Activated naive CD8-positive, alpha-beta T cell (primary cell): ENCODE measurements at regions not wholly inside any gene's neighbourhood (a gene's known extent, or its start where the extent isn't known, plus 50 kb on each side); places are given as distances from the start of the nearest gene placed in this dataset.

Experiments used
- H3K27ac Mint-ChIP-seq: one replicate; pipeline ENCODE4 v1.8.0; 2021; ENCODE audit warnings: mixed read lengths
- H3K27me3 Mint-ChIP-seq: one replicate; pipeline ENCODE4 v1.8.0; 2021; ENCODE audit warnings: mixed read lengths
- H3K36me3 Mint-ChIP-seq: one replicate; pipeline ENCODE4 v1.8.0; 2021; ENCODE audit warnings: mixed read lengths
- H3K4me1 Mint-ChIP-seq: one replicate; pipeline ENCODE4 v1.8.0; 2021; ENCODE audit warnings: low read depth, mixed read lengths
- H3K4me3 Mint-ChIP-seq: one replicate; pipeline ENCODE4 v1.8.0; 2021; ENCODE audit warnings: mild to moderate bottlenecking, mixed read lengths
- H3K9me3 Mint-ChIP-seq: one replicate; pipeline ENCODE4 v1.8.0; 2021; ENCODE audit warnings: low read depth, mixed read lengths

DNA sequence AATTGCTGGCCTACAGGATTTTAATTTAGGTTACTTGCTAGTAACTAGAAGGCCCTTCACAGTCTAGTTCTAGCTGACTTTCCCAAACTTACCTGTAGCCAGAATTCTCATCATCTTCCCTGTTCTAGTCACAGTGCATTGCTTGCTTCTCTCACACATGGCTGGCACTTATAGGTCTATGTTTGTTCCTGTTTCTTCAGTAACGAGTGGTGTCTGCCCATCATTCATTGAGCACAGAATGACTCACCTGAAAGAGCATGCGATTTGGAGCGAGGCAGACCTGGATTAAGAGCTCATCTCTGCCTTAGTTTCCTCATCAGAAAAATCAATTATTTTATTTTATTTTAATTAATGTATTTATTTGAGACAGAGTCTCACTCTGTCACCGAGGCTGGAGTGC is 201.7 kb upstream of the ANK2 start:
- Mint-ChIP-seq H3K27me3 (peaks cover 5% of the 10 kb centered on the region), H3K4me3 (no peak overlapping the region), H3K27ac (no peak overlapping the region), H3K4me1 (no peaks in the 10 kb centered on the region), H3K9me3 (no peaks in the 10 kb centered on the region), H3K36me3 (no peaks in the 10 kb centered on the region)

GRCh38 chr4:112848911-112849310 is 200.5 kb upstream of the ANK2 start:
- no peak overlapping the region for H3K27ac Mint-ChIP-seq
- no peaks in the 10 kb centered on the region for H3K4me1 Mint-ChIP-seq
- H3K27me3 Mint-ChIP-seq, result peaks cover 5% of the 10 kb centered on the region
- no peaks in the 10 kb centered on the region for H3K36me3 Mint-ChIP-seq
- no peaks in the 10 kb centered on the region for H3K9me3 Mint-ChIP-seq
- H3K4me3 Mint-ChIP-seq, result no peak overlapping the region

DNA sequence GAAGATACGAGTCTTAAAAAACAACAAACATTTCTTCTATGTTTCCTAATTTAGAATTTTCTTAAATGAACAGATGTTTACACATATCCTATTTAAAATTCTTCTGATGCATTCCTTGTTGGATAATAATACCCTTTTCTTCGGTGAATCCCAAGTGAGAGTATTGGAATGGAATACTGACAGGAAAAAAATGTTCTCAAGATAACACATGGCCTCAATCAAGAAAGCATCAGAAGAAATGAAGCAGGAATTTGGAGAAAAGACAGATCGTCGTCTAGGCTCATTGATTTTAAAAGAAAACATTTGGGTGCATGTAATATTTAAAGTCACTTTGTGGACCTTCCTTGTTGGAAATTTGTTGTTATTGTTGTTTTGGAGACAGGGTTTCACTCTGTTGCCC is 196.9 kb upstream of the ANK2 start:
- no peaks in the 10 kb centered on the region for H3K4me1 Mint-ChIP-seq
- H3K27ac Mint-ChIP-seq, result no peak overlapping the region
- H3K27me3 Mint-ChIP-seq, result peaks cover 4% of the 10 kb centered on the region
- H3K9me3 Mint-ChIP-seq, result no peaks in the 10 kb centered on the region
- no peaks in the 10 kb centered on the region for H3K36me3 Mint-ChIP-seq
- no peak overlapping the region for H3K4me3 Mint-ChIP-seq

GRCh38 chr4:112853662-112854256 is 195.7 kb upstream of the ANK2 start:
- Mint-ChIP-seq H3K4me3 (no peak overlapping the region), H3K4me1 (no peaks in the 10 kb centered on the region), H3K27me3 (peaks cover 4% of the 10 kb centered on the region), H3K9me3 (no peaks in the 10 kb centered on the region), H3K27ac (no peak overlapping the region), H3K36me3 (no peaks in the 10 kb centered on the region)

DNA sequence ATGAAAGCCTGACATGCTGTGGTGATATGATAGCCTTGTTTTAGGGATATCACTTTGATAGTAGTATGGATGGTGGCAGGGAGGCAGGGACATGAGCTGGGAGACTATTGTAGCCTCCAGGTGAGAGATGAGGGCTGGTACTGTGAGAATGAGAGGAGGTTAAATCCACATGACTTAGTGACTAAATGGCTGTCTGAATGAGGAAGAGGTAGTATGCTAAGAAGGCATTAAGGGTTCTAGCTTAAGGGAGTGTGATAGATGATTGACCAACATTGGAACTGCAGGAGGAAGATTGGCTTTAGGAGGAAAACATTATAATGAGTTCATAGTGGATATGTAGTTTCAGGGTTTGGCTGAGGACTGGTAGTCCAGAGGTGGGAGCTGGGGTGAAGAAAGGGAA is 195.0 kb upstream of the ANK2 start:
- H3K4me3 Mint-ChIP-seq, result no peak overlapping the region
- H3K4me1 Mint-ChIP-seq, result no peaks in the 10 kb centered on the region
- H3K36me3 Mint-ChIP-seq, result no peaks in the 10 kb centered on the region
- H3K27ac Mint-ChIP-seq, result no peak overlapping the region
- peaks cover 4% of the 10 kb centered on the region for H3K27me3 Mint-ChIP-seq
- H3K9me3 Mint-ChIP-seq, result no peaks in the 10 kb centered on the region

- no peaks in the 10 kb centered on the region for H3K9me3 Mint-ChIP-seq
- no peaks in the 10 kb centered on the region for H3K36me3 Mint-ChIP-seq
- H3K27me3 Mint-ChIP-seq, result peaks cover 8% of the 10 kb centered on the region
- no peak overlapping the region for H3K4me3 Mint-ChIP-seq
- H3K4me1 Mint-ChIP-seq, result no peaks in the 10 kb centered on the region
- H3K27ac Mint-ChIP-seq, result no peak overlapping the region
Observed at GRCh38 chr4:112855058-112855457, 194.4 kb upstream of the ANK2 start.

GRCh38 chr4:112857461-112857860 is 192.0 kb upstream of the ANK2 start:
- no peaks in the 10 kb centered on the region for H3K36me3 Mint-ChIP-seq
- no peak overlapping the region for H3K27ac Mint-ChIP-seq
- H3K4me1 Mint-ChIP-seq, result no peaks in the 10 kb centered on the region
- no peak overlapping the region for H3K4me3 Mint-ChIP-seq
- H3K27me3 Mint-ChIP-seq, result peaks cover 6% of the 10 kb centered on the region
- no peaks in the 10 kb centered on the region for H3K9me3 Mint-ChIP-seq

DNA sequence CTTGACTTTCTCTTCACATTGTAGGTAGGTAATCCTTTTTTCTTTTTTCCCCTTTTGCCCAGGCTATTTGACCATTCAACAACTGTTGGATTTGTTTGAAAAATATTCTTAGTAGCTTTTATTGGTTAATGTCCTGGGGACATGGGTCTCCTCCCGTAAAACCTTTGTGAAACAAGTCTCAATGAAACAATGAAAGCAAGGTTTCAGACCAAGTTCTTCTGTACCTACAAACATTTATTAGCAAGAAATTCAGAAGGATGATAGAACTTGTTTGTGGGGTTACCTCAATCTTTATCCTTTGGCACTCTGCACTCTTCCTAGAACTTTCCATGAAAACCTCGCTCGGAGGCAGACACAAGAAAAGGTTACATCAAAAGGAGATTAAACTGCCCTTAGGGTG is 190.7 kb upstream of the ANK2 start:
- no peaks in the 10 kb centered on the region for H3K9me3 Mint-ChIP-seq
- no peak overlapping the region for H3K4me3 Mint-ChIP-seq
- no peaks in the 10 kb centered on the region for H3K36me3 Mint-ChIP-seq
- H3K27ac Mint-ChIP-seq, result no peak overlapping the region
- no peaks in the 10 kb centered on the region for H3K4me1 Mint-ChIP-seq
- peaks cover 6% of the 10 kb centered on the region for H3K27me3 Mint-ChIP-seq

- H3K4me3 Mint-ChIP-seq, result no peak overlapping the region
- H3K27ac Mint-ChIP-seq, result no peak overlapping the region
- no peaks in the 10 kb centered on the region for H3K36me3 Mint-ChIP-seq
- no peaks in the 10 kb centered on the region for H3K9me3 Mint-ChIP-seq
- H3K4me1 Mint-ChIP-seq, result no peaks in the 10 kb centered on the region
- peaks cover 4% of the 10 kb centered on the region for H3K27me3 Mint-ChIP-seq
Observed at GRCh38 chr4:112859456-112860184, 189.8 kb upstream of the ANK2 start.

DNA sequence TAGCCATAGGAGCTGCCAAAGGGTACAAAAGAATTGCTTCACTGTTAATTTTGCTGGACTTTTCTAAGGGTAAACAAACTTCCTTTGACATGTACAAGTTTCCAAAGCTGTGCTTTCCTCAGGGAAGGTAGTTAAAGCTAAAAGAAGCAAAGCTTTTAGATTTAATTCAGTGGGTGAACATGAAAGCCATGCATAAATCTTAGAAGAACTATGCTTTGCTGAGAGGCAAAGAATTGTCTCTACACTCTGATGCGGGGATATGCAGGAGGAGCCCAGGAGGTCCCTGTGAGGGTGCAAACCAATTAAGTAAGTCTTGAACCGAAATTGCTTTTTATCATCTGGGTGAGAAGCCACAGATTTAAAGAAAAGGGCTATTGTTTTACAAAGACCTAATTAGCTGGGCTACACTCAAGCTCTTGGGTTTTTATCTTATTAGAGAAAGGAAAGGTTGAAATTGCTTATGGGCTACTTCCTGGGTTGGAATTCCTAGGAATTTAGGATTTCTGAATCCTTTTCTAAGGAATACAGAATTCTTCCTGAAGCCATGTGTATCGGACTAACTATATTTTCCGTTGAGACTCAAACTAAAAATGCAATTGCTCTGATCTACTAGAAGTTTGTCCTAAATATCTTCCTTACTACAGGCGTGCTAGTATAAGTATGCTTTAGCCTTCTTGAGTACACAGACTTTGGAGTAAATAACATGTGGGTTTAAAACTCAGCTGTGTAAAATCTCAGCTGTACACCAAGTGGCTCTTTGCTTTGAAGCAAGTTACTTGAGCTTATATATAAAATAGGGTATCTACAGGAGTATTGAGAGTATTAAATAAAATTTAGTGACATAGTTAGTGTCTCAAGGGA is 188.4 kb upstream of the ANK2 start:
- Mint-ChIP-seq H3K27me3 (peaks cover 3% of the 10 kb centered on the region), H3K27ac (no peak overlapping the region), H3K4me3 (no peak overlapping the region), H3K36me3 (no peaks in the 10 kb centered on the region), H3K4me1 (no peaks in the 10 kb centered on the region), H3K9me3 (no peaks in the 10 kb centered on the region)

DNA sequence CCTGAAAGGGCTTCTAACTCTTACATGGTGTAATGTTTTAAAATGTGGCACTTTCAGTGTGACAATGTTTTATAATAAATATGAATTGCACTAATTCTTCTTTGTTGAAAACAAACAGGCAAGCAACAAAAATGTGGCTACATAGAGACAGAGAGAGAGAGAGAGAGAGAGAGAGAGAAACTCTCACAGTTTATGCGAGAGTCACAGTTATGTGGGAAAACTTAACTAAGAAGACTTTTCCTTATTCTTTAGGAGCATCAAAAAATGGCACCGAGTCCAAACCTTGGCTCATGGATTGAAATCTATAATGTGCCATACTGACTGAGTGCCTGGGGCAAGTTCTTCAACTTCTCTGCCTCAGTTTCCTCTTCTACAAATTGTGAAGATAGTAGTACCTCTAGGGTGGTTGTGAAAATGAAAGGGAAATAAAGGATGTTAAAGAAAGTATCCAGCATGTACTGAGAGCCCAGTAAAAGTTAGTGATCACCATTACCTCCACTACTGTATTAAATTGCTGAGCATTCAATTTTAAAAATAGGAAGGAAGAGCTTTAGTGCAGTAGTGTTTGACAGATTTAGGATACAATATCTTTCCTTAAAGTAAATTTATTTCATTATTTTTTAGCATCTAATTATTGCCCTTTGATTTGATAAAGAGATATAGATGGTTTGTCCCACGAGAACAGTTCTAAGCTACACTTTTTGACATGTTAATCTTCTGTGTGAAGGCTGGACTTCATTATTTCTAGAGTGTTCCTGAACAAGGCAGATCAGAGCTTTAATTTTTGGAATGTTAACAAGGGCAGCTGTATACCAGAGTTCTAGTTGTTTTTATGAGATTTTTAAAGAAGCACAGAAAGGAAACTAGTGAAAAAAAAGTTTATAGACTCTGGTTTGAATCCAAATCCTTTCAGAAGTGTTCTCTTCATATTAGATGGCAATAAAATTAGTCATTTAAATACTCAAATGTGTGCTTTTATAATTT is 187.5 kb upstream of the ANK2 start:
- Mint-ChIP-seq H3K4me1 (no peaks in the 10 kb centered on the region), H3K27me3 (peaks cover 3% of the 10 kb centered on the region), H3K4me3 (no peak overlapping the region), H3K27ac (no peak overlapping the region), H3K36me3 (no peaks in the 10 kb centered on the region), H3K9me3 (no peaks in the 10 kb centered on the region)

DNA sequence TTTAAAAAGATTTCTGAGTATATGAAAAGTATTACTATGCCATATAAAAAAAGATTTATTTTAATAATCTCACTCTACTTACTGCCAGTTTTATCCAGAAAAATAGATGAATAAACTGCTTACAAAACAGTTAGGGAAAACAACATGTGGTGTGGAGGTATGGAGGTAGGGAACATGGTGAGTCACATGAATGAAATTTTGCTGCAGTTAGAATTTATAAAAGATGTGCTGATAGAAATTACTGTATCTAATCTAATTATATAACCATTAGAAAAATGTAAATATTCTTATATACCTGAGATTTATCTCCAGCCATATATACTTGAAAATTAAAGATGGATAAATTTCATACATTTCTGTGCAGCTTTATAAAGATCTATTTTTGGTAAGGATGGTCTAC is 184.0 kb upstream of the ANK2 start:
- no peaks in the 10 kb centered on the region for H3K4me1 Mint-ChIP-seq
- no peak overlapping the region for H3K4me3 Mint-ChIP-seq
- H3K36me3 Mint-ChIP-seq, result no peaks in the 10 kb centered on the region
- H3K27ac Mint-ChIP-seq, result no peak overlapping the region
- no peaks in the 10 kb centered on the region for H3K27me3 Mint-ChIP-seq
- no peaks in the 10 kb centered on the region for H3K9me3 Mint-ChIP-seq

DNA sequence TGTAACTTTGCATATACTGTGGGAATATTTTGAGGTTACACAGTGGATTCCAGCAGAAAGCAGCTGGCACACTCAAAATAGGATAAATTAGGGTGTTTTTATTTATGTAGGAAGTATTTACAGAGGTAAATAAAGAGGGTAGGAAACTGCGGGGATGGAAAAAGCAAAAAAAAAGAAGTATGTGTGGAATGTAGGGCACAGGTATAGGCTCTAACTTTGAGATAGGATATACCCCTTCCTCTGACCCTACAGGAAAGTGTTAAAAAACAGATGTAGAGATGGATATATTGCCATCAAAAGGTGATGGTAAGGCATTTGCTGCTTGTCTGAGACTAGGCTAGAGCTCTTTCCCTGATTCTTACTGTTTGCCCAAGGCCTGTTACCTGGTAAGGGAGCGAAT is 173.1 kb upstream of the ANK2 start:
- no peak overlapping the region for H3K4me3 Mint-ChIP-seq
- H3K9me3 Mint-ChIP-seq, result no peaks in the 10 kb centered on the region
- peaks cover 4% of the 10 kb centered on the region for H3K27me3 Mint-ChIP-seq
- H3K36me3 Mint-ChIP-seq, result no peaks in the 10 kb centered on the region
- H3K27ac Mint-ChIP-seq, result no peak overlapping the region
- H3K4me1 Mint-ChIP-seq, result no peaks in the 10 kb centered on the region

GRCh38 chr4:112881842-112882241 is 167.6 kb upstream of the ANK2 start:
- H3K27ac Mint-ChIP-seq, result no peak overlapping the region

More at GRCh38 chr4:112881842-112882241, 167.6 kb upstream of the ANK2 start:
- peaks cover 1% of the 10 kb centered on the region for H3K27me3 Mint-ChIP-seq
- no peaks in the 10 kb centered on the region for H3K9me3 Mint-ChIP-seq
- no peaks in the 10 kb centered on the region for H3K4me1 Mint-ChIP-seq
- no peak overlapping the region for H3K4me3 Mint-ChIP-seq
- no peaks in the 10 kb centered on the region for H3K36me3 Mint-ChIP-seq
